ENCODE measurements at regions not wholly inside any gene's neighbourhood (a gene's known extent, or its start where the extent isn't known, plus 50 kb on each side); places are given as distances from the start of the nearest gene placed in this dataset.

GRCh38 chr16:86432048-86432447 lies 78.3 kb upstream of the FOXF1 start:
- no peaks in the 10 kb centered on the region for H3K4me1 ChIP-seq
- H3K36me3 ChIP-seq, result no peaks in the 10 kb centered on the region
- H3K27me3 ChIP-seq, result peaks cover 0 to 5% of the 10 kb centered on the region in 2 donors
- no peak overlapping the region for H3K27ac ChIP-seq
- H3K4me3 ChIP-seq, result no peak overlapping the region
- H3K9me3 ChIP-seq, result no peaks in the 10 kb centered on the region
- DNase-seq (ENCODE audit: low spot score in 2 of 2), result no peak
- 80 to 81% methylated on average over 16 of the region's 16 CpGs for WGBS, 2 donors
- no peak for TF ChIP-seq CTCF (IDR thresholded peaks at IDR 0.05)
- TF ChIP-seq EP300 (IDR thresholded peaks at IDR 0.05), result no peak
- no peak for TF ChIP-seq POLR2A (IDR thresholded peaks at IDR 0.05)

- Histone ChIP-seq H3K9me3 (no peaks in the 10 kb centered on the region), H3K4me3 (no peak overlapping the region), H3K27ac (no peak overlapping the region), H3K27me3 (peaks cover 0 to 5% of the 10 kb centered on the region in 2 donors), H3K4me1 (no peaks in the 10 kb centered on the region), H3K36me3 (no peaks in the 10 kb centered on the region)
- no peak for TF ChIP-seq POLR2A (IDR thresholded peaks at IDR 0.05)
- DNase-seq (ENCODE audit: low spot score in 2 of 2), result no peak
- WGBS, 2 donors, result 14 to 39% methylated on average over 15 of the region's 15 CpGs
These were observed 77.6 kb upstream of the FOXF1 start for GRCh38 chr16:86432691-86433090.

GRCh38 chr16:86436466-86437185 lies 73.7 kb upstream of the FOXF1 start:
- Histone ChIP-seq H3K4me1 (no peaks in the 10 kb centered on the region), H3K9me3 (no peaks in the 10 kb centered on the region), H3K27me3 (peaks cover 0 to 11% of the 10 kb centered on the region in 2 donors), H3K36me3 (no peaks in the 10 kb centered on the region), H3K4me3 (no peak overlapping the region), H3K27ac (no peak overlapping the region)
- DNase-seq (ENCODE audit: low spot score in 2 of 2), result no peak
- 68 to 76% methylated on average over 7 of the region's 7 CpGs for WGBS, 2 donors
- TF ChIP-seq CTCF (IDR thresholded peaks at IDR 0.05), result no peak
- TF ChIP-seq POLR2A (IDR thresholded peaks at IDR 0.05), result no peak
- no peak for TF ChIP-seq EP300 (IDR thresholded peaks at IDR 0.05)

- Histone ChIP-seq H3K27ac (no peak overlapping the region), H3K36me3 (no peaks in the 10 kb centered on the region), H3K9me3 (no peaks in the 10 kb centered on the region), H3K4me1 (no peaks in the 10 kb centered on the region), H3K4me3 (no peak overlapping the region), H3K27me3 (peaks cover 0 to 17% of the 10 kb centered on the region in 2 donors)
- no peak for DNase-seq (ENCODE audit: low spot score in 2 of 2)
- 80 to 81% methylated on average over 3 of the region's 3 CpGs for WGBS, 2 donors
- TF ChIP-seq EP300 (IDR thresholded peaks at IDR 0.05) (no peak), POLR2A (IDR thresholded peaks at IDR 0.05) (no peak), CTCF (IDR thresholded peaks at IDR 0.05) (no peak)
These were observed 73.0 kb upstream of the FOXF1 start for GRCh38 chr16:86437348-86437747.

GRCh38 chr16:86442703-86443102 lies 67.6 kb upstream of the FOXF1 start:
- peaks cover 0 to 13% (median 0%) of the 10 kb centered on the region in 4 donors for H3K9me3 ChIP-seq
- DNase-seq (ENCODE audit: low spot score in 2 of 2), result no peak
- no peak overlapping the region for H3K27ac ChIP-seq
- no peak overlapping the region for H3K4me3 ChIP-seq
- TF ChIP-seq CTCF (IDR thresholded peaks at IDR 0.05) (no peak), EP300 (IDR thresholded peaks at IDR 0.05) (no peak), POLR2A (IDR thresholded peaks at IDR 0.05) (no peak)
- WGBS, 2 donors, result 55 to 70% methylated on average over 9 of the region's 9 CpGs
- peaks cover 0 to 6% (median 0%) of the 10 kb centered on the region in 4 donors for H3K4me1 ChIP-seq
- peaks cover 0 to 38% of the 10 kb centered on the region in 2 donors for H3K27me3 ChIP-seq
- H3K36me3 ChIP-seq, result no peaks in the 10 kb centered on the region

Data from tibial nerve (tissue), 4 donors.